Mucosa of gallbladder (tissue), 1 donor: ENCODE measurements at regions not wholly inside any gene's neighbourhood (a gene's known extent, or its start where the extent isn't known, plus 50 kb on each side); places are given as distances from the start of the nearest gene placed in this dataset.
"Not testable (repeated sequence)": the region's sequence is repeated elsewhere in the genome, so short reads cannot be mapped to it uniquely, and the experiment has no call there.

ENCODE experiments used
- DNase-seq: peaks from one replicate; pipeline ENCODE4 v3.0.0-alpha.2; 2020; ENCODE audit warnings: low spot score
- donor health status: DM: no; HTN: no; CAD: no.

GRCh38 chr6:3900744-3901336 is 51.7 kb downstream of the FAM50B start:
- no peak for DNase-seq

GRCh38 chr6:3902871-3903648 is 53.9 kb downstream of the FAM50B start:
- no peak for DNase-seq

- no peak for DNase-seq
Observed at GRCh38 chr6:3904518-3904917, 55.3 kb downstream of the FAM50B start.

GRCh38 chr6:3905945-3906845 is 57.0 kb downstream of the FAM50B start:
- DNase-seq = no peak

DNA sequence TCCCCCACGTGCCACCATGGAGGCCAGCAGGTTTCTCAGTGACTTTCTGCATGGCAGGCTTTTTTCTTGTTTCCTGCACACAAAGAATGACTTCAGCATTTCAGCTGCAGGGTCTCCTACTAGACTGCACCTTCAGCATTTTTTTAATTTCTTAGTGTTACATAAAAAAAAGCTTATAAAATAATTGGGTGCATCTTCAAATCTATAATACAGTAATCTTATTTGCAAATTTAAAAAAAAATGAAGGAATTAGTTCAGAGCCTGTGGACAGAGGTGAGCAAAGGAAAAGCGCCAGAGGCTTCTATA is 57.6 kb downstream of the FAM50B start:
- DNase-seq = no peak

DNA sequence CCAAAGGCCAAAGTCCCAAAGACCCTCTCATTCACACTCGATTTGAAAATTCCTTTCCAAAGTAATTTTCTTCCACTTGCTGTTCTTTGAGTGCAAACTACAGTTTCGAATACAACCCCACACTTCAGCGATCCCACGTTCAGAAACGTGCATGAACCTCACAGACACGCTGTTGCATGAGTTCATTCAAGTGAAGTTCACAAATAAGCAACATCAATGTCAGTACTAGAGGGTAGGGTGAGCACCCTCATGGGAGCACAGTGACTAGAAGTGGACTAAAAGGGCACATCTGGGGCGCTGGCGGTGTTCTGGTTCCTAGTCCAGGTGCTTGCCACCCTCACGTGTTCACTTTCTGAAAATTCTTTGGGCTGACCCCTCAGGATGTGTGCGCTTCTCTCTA is 59.0 kb downstream of the FAM50B start:
- no peak for DNase-seq

- DNase-seq = no peak
Observed at GRCh38 chr6:3908961-3909360, 59.8 kb downstream of the FAM50B start.

GRCh38 chr6:3910106-3910663 is 61.0 kb downstream of the FAM50B start:
- no peak for DNase-seq

GRCh38 chr6:3911130-3911529 is 62.0 kb downstream of the FAM50B start:
- DNase-seq = no peak

- peak; percentile 76 for DNase-seq
Observed at GRCh38 chr6:3911614-3912336, 62.6 kb downstream of the FAM50B start.

DNA sequence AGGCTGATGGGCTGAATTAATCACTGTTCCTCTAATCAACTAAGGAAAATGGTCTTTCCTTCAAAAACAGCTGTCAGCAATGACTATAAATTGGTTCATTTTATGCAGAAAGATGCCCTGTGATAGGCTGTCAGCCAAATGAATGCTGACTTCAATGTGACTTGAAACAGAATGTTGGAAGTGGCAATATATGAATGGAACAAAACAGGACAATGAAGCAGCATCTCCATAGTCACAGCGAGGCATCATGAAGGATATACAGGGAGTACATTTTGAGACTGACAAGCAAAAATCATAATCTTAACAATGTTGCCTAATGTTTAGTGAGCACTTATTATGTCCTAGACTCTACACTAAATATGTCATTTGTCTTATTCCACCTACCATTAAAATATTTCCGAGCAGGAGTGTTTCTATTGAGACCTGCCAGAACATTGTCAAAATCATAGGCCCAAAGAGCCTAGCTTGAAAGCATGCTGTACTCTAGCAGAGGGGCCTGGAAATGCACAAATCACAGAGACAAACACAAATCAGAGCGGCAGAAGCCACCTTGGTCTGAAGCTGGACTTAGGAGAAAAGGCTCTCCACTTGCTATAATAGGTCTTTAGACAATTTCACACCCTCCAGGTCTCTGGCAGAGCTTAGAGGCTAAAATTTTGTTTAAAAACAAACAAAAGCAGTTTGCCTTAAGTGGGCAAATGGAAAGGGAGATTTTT is 63.3 kb downstream of the FAM50B start:
- DNase-seq = no peak

- DNase-seq = peak; percentile 82
Observed at GRCh38 chr6:3913077-3913957, 64.1 kb downstream of the FAM50B start.

DNA sequence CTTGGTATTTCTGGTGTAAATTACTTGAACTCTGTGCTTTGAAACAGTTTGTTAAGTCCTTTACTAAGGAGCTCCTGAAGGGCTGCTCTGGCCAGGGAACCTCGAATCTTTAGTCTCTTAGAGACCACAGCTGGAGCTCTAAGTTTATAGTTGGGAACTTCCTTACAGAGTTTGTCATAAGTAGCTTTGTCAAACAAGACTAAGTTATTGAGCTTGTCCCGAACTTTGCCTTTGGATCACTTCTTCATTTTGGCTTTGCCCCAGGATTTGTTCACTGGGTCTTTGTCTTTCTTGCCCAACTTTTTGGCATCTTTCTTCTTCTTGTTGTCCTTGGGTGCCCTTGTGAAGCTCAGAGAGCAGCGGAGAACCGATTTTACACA is 64.8 kb downstream of the FAM50B start:
- DNase-seq = no peak

- no peak for DNase-seq
Observed at GRCh38 chr6:3915076-3915791, 66.1 kb downstream of the FAM50B start.

GRCh38 chr6:3916211-3916610 is 67.0 kb downstream of the FAM50B start:
- DNase-seq = no peak

GRCh38 chr6:3916749-3917148 is 67.6 kb downstream of the FAM50B start:
- DNase-seq = not testable (repeated sequence)

- DNase-seq = no peak
Observed at GRCh38 chr6:3918469-3918868, 69.3 kb downstream of the FAM50B start.

- no peak for DNase-seq
Observed at GRCh38 chr6:3919130-3919628, 70.0 kb downstream of the FAM50B start.

DNA sequence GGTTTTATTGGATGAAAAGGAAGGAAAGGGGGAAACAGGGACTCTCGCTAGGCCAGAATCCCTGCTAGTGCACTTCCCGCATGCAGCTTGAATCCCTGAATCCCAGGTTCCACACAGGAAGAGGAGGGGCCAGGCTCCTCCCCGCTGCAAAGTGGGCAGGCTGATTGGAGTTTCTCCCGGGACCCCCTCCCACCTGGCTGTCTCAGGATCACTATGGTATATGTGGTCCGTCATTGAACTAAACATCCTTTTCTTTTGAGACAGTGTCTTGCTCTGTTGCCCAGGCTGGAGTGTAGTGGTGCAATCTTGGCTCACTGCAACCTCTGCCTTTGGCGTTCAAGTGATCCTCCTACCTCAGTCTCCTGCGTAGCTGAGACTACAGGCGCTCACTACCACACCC is 70.7 kb downstream of the FAM50B start:
- no peak for DNase-seq
